Astrocyte of the cerebellum (primary cell): ENCODE measurements at regions not wholly inside any gene's neighbourhood (a gene's known extent, or its start where the extent isn't known, plus 50 kb on each side); places are given as distances from the start of the nearest gene placed in this dataset.

ENCODE experiments used
- DNase-seq: peaks from one replicate; pipeline ENCODE4 v3.0.0-alpha.2; 2011; ENCODE audit warnings: low read depth
- H3K4me3 ChIP-seq: 2 replicates; pipeline ENCODE4 v1.5.1; 2011; ENCODE audit warnings: mild to moderate bottlenecking, low read depth, low read length, moderate library complexity
- in situ Hi-C: cut with HindIII; loops from 2 replicates; pipeline ENCODE4 v1.10.0; 2017; ENCODE audit warnings: low sequenced_read_pairs
- TF ChIP-seq, protein P1 (sequence below): IDR thresholded peaks from 2 replicates; pipeline ENCODE4 v1.5.1; 2012; ENCODE audit warnings: low read length, low read depth, moderate library complexity, mild to moderate bottlenecking; ENCODE audit errors: missing control alignments

DNA sequence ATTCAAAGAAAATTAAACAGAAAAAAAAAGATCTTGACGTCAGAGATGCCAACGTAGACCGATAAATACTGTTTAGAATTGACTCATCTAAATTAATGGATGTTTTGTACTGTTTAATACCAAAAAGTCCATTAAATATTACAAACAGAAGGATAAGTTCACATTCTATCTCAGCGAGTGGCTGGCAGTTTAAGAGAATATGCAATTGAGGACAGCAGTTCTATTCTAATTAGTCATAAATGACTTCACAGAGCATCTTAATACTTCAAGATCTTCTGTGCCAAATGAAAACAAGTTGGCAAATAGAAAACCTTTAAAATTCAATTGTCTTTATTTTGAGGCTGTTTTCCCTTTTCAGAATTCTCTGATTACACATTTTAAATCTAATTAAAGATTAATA is 326.6 kb upstream of the NREP start:
- TF ChIP-seq, protein P1, sequence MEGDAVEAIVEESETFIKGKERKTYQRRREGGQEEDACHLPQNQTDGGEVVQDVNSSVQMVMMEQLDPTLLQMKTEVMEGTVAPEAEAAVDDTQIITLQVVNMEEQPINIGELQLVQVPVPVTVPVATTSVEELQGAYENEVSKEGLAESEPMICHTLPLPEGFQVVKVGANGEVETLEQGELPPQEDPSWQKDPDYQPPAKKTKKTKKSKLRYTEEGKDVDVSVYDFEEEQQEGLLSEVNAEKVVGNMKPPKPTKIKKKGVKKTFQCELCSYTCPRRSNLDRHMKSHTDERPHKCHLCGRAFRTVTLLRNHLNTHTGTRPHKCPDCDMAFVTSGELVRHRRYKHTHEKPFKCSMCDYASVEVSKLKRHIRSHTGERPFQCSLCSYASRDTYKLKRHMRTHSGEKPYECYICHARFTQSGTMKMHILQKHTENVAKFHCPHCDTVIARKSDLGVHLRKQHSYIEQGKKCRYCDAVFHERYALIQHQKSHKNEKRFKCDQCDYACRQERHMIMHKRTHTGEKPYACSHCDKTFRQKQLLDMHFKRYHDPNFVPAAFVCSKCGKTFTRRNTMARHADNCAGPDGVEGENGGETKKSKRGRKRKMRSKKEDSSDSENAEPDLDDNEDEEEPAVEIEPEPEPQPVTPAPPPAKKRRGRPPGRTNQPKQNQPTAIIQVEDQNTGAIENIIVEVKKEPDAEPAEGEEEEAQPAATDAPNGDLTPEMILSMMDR: no peak
- no peak overlapping the region for H3K4me3 ChIP-seq
- DNase-seq: no peak
- in situ Hi-C loops: no loop called here

DNA sequence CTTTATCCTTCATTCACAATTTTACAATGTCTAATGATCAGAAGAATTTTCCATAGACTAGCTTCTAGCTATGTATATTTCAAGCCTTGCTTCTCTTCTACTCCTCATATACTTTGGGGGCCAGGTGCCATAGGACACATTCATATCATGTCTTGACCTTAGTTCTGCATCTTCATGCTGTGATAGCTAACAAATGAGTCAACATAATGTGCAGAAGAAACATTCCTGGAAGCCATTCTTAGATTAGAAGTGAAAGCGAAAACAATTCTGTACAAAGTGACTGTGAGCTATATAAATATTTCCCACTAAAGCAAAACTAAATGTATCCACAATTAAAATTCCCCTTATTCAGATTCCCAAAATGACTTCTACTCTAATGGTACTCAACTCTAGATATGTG is 320.2 kb upstream of the NREP start:
- no peak overlapping the region for H3K4me3 ChIP-seq
- DNase-seq: peak; percentile 0
- in situ Hi-C loops: no loop called here
- TF ChIP-seq, protein P1: no peak

DNA sequence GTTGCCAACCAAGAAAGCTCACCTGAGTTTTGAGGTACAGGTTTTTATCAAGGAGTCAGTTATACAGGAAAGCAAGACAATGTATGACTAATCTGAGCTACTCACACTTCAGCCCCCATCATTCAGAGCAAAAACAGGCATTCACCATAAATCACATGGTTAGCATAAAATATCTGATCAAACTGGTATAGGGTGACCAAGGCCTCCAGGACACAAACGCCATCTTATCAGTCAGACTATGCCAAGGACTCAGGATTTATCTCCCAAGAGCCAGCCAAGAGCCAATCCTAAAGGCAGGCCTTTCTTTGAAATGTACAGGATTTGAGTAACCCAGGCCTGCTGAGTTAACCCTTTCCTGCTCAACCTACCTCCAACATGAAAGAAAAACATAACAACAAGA is 313.0 kb upstream of the NREP start:
- no peak overlapping the region for H3K4me3 ChIP-seq
- in situ Hi-C loops: no loop called here
- no peak for DNase-seq
- TF ChIP-seq, protein P1: no peak

DNA sequence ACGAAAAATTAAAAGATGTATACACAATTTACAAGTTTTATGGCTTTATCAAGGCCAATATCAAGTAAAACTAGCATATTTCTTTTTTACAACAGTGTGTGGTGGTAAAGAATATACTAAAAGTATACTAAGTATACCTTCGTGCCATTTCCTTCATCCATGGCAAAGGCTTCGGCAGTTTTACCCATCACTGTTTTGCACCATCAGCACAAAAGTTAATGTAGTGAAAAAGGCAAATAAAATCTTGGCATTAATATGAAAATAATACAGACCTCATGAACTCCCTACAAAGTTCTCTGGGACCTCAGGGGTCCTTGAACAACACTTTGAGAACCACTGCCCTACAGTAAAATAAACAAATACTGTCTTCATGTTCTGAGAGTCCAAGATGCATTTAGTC is 312.3 kb upstream of the NREP start:
- no peak overlapping the region for H3K4me3 ChIP-seq
- in situ Hi-C loops: no loop called here
- TF ChIP-seq, protein P1: no peak
- no peak for DNase-seq

DNA sequence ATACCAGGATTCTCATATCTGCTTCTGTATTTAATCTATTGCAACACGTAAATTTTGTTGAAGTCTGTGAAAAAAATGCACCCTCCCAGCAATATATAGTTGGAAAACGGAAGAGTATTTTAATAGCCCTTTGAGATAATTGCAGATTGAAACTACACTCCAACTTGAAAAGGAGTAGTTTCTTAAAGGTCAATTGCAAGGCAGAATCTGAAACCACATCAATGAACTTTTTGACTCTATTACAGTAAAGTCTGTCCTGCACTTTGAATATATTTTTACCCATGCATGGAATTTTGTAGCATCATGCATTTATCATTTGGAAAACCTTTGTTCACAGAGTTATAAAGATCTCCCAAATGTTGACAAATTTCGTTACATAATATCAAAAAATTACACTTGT is 311.6 kb upstream of the NREP start:
- in situ Hi-C loops: no loop called here
- DNase-seq: no peak
- H3K4me3 ChIP-seq: no peak overlapping the region
- TF ChIP-seq, protein P1: no peak

DNA sequence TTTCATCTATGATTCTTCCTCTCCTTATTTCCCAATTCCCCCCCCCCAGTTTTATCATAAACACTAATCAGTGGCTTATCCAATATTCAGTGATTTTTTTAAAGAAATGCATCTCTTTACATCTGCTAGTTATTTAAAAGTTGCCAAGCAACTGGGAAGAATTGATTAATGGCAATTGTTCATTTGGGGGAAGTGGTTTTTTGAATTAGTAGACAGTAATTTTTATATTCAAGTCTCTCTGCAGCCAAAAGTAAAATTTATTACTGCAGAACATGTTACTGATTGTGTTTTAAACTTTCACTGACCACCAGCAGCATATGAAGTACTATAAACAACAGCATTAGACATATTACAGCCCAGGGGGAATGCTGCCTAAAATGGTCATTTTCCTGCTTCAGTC is 308.8 kb upstream of the NREP start:
- in situ Hi-C loops: no loop called here
- DNase-seq: no peak
- TF ChIP-seq, protein P1: no peak
- H3K4me3 ChIP-seq: no peak overlapping the region

DNA sequence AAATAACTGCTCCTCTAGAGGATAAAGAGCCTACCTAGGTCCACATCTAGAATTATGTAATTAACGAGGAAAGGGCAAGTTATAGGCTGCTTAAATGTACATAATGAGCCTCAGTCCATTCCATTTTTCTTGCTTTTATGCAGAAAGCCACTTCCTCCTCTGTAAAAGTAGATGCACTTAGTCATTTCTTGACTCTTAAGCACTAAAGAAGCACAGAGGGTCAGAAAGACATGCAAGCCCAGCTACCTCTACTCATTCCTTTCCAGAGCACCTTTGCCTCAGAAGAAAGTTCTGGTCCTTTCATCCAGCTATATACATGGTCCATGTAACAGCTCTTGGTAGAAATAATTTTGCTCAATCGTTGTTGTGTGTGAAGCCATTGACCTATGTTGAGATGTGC is 308.0 kb upstream of the NREP start:
- TF ChIP-seq, protein P1: no peak
- in situ Hi-C loops: no loop called here
- no peak overlapping the region for H3K4me3 ChIP-seq
- no peak for DNase-seq
